DMS153 treated with DMSO at 0.1 percent for 48 hours (cell line): ENCODE measurements at regions not wholly inside any gene's neighbourhood (a gene's known extent, or its start where the extent isn't known, plus 50 kb on each side); places are given as distances from the start of the nearest gene placed in this dataset.
"Not testable (repeated sequence)": the region's sequence is repeated elsewhere in the genome, so short reads cannot be mapped to it uniquely, and the experiment has no call there.

ENCODE experiments used
- DNase-seq: peaks from one replicate; lab custom pipeline; 2025; ENCODE audit not compliant: unreplicated experiment; lab: John Stamatoyannopoulos, UW

- DNase-seq = no peak
Measured at GRCh38 chr3:21894459-21895340, 143.7 kb upstream of the ZNF385D start.

DNA sequence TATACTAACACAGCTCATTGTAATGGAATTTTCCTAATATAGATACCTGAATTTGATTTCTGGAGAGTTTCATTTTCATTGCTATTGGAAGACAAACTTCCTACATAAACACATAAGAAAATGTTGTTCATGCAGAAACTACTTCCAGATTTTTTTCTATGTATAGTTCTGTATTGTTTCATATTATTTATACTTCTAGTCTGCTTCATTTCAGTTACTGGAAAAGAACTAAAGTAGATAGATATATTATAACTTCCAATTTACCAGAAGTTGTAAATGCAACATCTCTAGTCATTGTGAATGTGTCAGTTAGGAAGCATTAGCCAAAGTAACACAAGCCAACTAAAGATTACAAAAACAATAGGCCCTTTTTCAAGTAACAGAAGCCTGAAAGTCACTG lies 147.3 kb upstream of the ZNF385D start:
- no peak for DNase-seq

- DNase-seq = no peak
Measured at GRCh38 chr3:21901484-21901883, 150.5 kb upstream of the ZNF385D start.

DNA sequence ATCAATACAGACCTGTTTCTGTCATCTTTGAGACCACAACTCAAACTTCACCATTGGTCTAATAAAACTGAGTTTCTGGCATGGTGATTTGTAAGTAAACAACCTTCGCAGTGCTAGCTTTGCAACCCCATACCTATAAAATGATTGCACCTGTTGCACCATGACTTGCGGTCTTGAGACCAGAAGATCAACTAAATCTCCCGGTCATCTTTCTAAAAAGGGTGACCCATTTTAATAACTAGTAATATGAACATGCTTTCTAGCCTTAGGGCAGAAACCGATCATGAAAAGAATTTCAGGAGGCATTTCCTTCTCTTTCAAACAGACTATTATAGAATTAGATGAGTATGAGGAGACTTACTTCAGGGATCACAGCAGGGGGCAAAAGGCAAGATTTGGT lies 151.9 kb upstream of the ZNF385D start:
- no peak for DNase-seq

GRCh38 chr3:21909096-21909495 lies 158.1 kb upstream of the ZNF385D start:
- DNase-seq = no peak

GRCh38 chr3:21912711-21913110 lies 161.7 kb upstream of the ZNF385D start:
- DNase-seq = no peak

DNA sequence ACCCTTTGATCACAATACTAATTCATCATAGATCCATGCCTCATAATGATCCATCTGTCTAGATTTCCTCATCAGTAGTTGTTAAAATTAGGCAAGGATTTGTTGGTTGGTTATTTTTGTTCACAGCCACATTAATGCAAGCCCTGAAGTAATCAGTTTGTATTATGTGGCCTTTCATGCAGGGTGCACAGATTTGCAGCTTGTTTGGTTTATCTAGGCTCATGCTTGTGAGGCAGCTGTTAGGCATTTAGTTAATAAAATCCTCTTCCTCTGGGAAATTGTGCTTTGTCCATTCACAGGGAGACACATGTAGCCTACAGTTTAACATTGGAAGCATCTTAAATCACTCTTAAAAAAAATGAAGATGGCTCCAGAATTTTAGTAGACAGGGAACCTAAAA lies 162.8 kb upstream of the ZNF385D start:
- DNase-seq = no peak

- DNase-seq = no peak
Measured at GRCh38 chr3:21914451-21914850, 163.4 kb upstream of the ZNF385D start.

GRCh38 chr3:21919383-21919782 lies 168.4 kb upstream of the ZNF385D start:
- no peak for DNase-seq

DNA sequence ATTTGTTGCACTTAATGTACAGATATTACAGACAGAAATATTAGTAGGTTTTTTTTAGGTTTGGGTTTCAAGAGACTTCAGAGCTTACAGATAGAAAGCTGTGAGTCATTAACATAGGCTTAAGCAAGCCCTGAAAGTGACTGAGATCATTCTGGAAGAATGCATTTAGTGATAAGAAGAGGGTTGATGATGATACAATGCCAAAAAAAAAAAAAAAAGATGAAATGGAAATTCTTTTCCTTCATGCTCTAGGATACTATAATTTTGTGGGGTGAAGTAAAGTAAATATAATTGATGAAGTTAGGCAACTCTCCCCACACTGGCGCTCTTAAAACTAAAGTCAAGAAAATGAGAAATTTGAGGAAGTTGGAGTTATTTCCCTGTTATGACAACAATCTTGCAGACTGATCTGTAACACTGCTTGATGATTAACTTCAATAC lies 169.4 kb upstream of the ZNF385D start:
- no peak for DNase-seq

DNA sequence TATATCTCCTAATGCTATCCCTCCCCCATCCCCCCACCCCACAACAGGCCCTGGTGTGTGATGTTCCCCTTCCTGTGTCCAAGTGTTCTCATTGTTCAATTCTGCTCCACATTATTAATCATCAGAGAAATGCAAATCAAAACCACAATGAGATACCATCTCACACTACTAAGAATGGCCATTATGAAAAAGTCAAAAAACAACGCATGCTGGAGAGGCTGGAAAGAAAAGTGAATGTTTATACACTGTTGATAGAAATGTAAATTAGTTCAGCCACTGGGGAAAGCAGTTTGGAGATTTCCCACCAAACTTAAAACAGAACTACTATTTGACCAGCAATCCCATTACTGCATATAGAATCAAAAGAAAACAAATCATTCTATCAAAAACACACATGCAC lies 172.1 kb upstream of the ZNF385D start:
- DNase-seq = not testable (repeated sequence)

GRCh38 chr3:21927261-21927660 lies 176.3 kb upstream of the ZNF385D start:
- no peak for DNase-seq

DNA sequence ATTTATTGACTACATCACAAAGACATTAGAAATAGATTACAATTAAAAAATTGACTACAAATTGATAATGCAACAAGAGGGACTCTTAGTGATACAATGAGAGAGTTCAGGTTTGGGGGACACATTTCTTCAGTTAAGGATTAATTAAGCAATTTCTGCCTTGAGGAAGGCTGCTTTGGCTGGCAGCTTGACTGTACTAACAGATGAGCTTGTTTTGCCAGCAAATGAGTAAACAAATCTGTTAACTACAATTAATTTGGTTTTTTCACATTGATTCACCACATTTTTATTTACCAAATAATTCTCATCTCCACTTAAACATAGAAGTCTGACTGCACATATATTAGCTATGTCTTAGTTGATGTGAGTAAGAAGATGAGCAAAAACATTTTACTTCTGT lies 183.6 kb upstream of the ZNF385D start:
- DNase-seq = no peak

DNA sequence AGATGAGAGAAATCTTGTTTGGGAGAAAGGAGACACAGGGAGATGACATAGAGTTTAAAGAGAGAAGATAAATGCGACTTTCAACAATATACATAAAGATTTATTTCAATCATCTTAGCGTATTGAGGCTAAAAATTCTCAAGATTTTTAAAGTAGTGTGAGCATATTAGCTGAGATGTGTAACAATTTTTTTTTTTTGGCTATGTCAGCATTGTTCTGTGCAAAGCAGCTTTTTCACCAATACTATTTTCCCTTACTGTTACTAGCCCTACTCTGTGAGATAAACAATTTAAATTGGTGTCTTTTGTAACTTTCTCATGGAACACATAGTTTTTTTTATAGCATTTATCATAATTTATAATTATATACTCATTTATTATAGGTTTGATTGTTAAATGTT lies 185.2 kb upstream of the ZNF385D start:
- no peak for DNase-seq

GRCh38 chr3:21938267-21938681 lies 187.3 kb upstream of the ZNF385D start:
- DNase-seq = no peak

GRCh38 chr3:21942328-21942727 lies 191.3 kb upstream of the ZNF385D start:
- no peak for DNase-seq

GRCh38 chr3:21944251-21944650 lies 193.2 kb upstream of the ZNF385D start:
- DNase-seq = no peak

- no peak for DNase-seq
Measured at GRCh38 chr3:21952856-21953255, 201.8 kb upstream of the ZNF385D start.

DNA sequence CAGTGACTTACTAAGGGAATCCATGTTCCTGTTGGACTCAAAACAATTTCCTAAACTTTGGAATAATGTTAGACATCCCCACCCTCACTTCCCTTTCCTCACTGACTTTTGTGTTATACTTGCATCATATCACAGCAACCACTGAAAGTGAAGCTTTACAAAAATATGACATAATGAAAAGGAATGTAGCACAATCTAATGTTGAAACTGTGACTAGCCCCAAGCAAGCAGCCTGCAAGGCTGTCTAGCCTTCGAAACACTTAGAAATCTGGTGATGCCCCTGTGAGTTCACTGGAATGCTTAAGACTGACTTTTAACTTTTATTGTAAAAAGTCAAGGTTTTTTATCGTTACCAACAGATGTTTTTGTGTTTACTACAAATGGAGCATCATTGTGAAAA lies 203.7 kb upstream of the ZNF385D start:
- no peak for DNase-seq

- no peak for DNase-seq
Measured at GRCh38 chr3:21955406-21955805, 204.4 kb upstream of the ZNF385D start.

GRCh38 chr3:21960033-21960432 lies 209.0 kb upstream of the ZNF385D start:
- no peak for DNase-seq

DNA sequence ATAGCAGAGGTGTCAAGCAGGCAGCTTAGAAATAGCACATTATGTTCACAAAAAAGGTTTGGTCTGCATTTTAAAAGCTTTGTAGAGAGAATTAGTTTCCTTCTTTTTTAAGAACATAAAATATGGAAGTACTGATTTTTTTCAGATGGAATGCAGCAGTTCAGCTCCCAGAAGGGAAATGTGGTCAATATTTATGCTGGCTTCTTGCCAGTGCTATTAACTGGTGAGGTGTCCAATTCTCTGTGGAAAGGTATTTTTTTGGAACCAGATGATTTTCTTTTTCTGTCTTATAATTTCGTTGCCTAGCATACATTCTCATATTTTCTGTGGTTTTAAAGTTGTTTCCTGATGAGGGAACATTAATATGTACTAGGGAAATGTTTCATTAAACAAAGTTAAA lies 211.4 kb upstream of the ZNF385D start:
- DNase-seq = no peak

GRCh38 chr3:21966457-21966856 lies 215.4 kb upstream of the ZNF385D start:
- DNase-seq = not testable (repeated sequence)
